Astrocyte (in vitro differentiated cells and primary cell): ENCODE measurements at regions not wholly inside any gene's neighbourhood (a gene's known extent, or its start where the extent isn't known, plus 50 kb on each side); places are given as distances from the start of the nearest gene placed in this dataset.

Experiments
- DNase-seq: peaks from one replicate; pipeline ENCODE4 v3.0.0-alpha.2; 2010; ENCODE audit warnings: low read depth
- FAIRE-seq: peaks from 2 replicates; lab custom pipeline; 2011; peaks lifted over from hg19 to GRCh38; lab: Jason Lieb, UNC
- H2AFZ ChIP-seq: 2 replicates; pipeline ENCODE4 v1.6.0; 2012; ENCODE audit warnings: low read depth, low read length, inconsistent platforms
- H3K27ac ChIP-seq: 2 replicates; pipeline ENCODE4 v1.5.1; 2011; ENCODE audit warnings: low read depth, low read length, inconsistent platforms
- H3K27me3 ChIP-seq: 2 replicates; pipeline ENCODE4 v1.6.0; 2011; ENCODE audit warnings: low read length, inconsistent platforms; ENCODE audit not compliant: insufficient read depth
- H3K36me3 ChIP-seq: 2 replicates; pipeline ENCODE4 v1.5.1; 2011; ENCODE audit warnings: low read length, inconsistent platforms; ENCODE audit not compliant: insufficient read depth
- H3K4me1 ChIP-seq: 2 replicates; pipeline ENCODE4 v1.5.1; 2011; ENCODE audit warnings: low read length, inconsistent platforms; ENCODE audit not compliant: insufficient read depth
- H3K4me2 ChIP-seq: 2 replicates; pipeline ENCODE4 v1.6.0; 2012; ENCODE audit warnings: low read length, inconsistent platforms
- H3K4me3 ChIP-seq: 2 replicates; pipeline ENCODE4 v1.5.1; 2011; ENCODE audit warnings: low read depth, mild to moderate bottlenecking, low read length, inconsistent platforms; ENCODE audit not compliant: insufficient read depth
- H3K79me2 ChIP-seq: 2 replicates; pipeline ENCODE4 v1.6.0; 2012; ENCODE audit warnings: mild to moderate bottlenecking, low read length, inconsistent platforms; ENCODE audit not compliant: insufficient read depth
- H3K9ac ChIP-seq: 2 replicates; pipeline ENCODE4 v1.6.0; 2012; ENCODE audit warnings: mild to moderate bottlenecking, low read length, inconsistent platforms
- H3K9me3 ChIP-seq: 2 replicates; pipeline ENCODE4 v1.5.1; 2012; ENCODE audit warnings: low read depth, mild to moderate bottlenecking, low read length, inconsistent platforms; ENCODE audit not compliant: insufficient read depth
- H4K20me1 ChIP-seq: 2 replicates; pipeline ENCODE4 v1.6.0; 2012; ENCODE audit warnings: low read length, inconsistent platforms; ENCODE audit not compliant: insufficient read depth
- H3K27ac Mint-ChIP-seq: one replicate; pipeline ENCODE4 v1.8.0; 2021; ENCODE audit warnings: mild to moderate bottlenecking, mixed read lengths; ENCODE audit not compliant: unreplicated experiment
- H3K27me3 Mint-ChIP-seq: one replicate; pipeline ENCODE4 v1.8.0; 2021; ENCODE audit warnings: low read depth, mixed read lengths; ENCODE audit not compliant: unreplicated experiment
- H3K36me3 Mint-ChIP-seq: one replicate; pipeline ENCODE4 v1.8.0; 2021; ENCODE audit warnings: low read depth, mixed read lengths; ENCODE audit not compliant: unreplicated experiment
- H3K4me1 Mint-ChIP-seq: one replicate; pipeline ENCODE4 v1.8.0; 2021; ENCODE audit warnings: low read depth, mixed read lengths; ENCODE audit not compliant: unreplicated experiment
- H3K4me3 Mint-ChIP-seq: one replicate; pipeline ENCODE4 v1.8.0; 2021; ENCODE audit warnings: mild to moderate bottlenecking, moderate library complexity, mixed read lengths; ENCODE audit not compliant: unreplicated experiment
- H3K9me3 Mint-ChIP-seq: one replicate; pipeline ENCODE4 v1.8.0; 2021; ENCODE audit warnings: mild to moderate bottlenecking, mixed read lengths; ENCODE audit not compliant: unreplicated experiment
- EZH2 ChIP-seq: IDR thresholded peaks from 2 replicates; pipeline ENCODE4 v1.6.1; 2012; ENCODE audit warnings: mild to moderate bottlenecking, low read length, inconsistent platforms; ENCODE audit not compliant: insufficient read depth
- TF ChIP-seq, protein P1 (sequence below): IDR thresholded peaks from 2 replicates; pipeline ENCODE4 v1.5.1; 2011; ENCODE audit warnings: low read depth, mild to moderate bottlenecking, inconsistent platforms, low read length, moderate library complexity; ENCODE audit not compliant: insufficient read depth

DNA sequence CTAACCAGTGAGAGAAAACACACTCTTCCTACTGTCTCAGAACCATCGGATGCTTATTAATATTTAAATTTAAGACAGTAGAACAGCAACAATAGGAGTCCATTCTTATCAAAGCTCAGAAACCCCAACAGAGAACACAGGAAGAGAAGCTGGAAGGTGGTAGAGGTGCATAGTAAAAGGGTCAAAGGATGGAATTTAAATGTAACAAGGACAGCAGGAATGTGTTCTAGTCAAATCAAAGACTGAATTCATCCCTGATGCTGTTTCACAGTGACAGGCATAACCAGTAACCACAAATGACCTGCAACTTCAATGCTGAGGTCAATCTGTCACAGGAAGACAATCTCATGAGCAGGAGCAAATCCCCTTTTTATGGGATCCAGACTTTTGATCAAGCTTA is 1259.7 kb downstream of the XPNPEP1 start:
- H3K27me3 ChIP-seq: no peaks in the 10 kb centered on the region
- no peaks in the 10 kb centered on the region for H3K36me3 Mint-ChIP-seq
- TF ChIP-seq, protein P1, sequence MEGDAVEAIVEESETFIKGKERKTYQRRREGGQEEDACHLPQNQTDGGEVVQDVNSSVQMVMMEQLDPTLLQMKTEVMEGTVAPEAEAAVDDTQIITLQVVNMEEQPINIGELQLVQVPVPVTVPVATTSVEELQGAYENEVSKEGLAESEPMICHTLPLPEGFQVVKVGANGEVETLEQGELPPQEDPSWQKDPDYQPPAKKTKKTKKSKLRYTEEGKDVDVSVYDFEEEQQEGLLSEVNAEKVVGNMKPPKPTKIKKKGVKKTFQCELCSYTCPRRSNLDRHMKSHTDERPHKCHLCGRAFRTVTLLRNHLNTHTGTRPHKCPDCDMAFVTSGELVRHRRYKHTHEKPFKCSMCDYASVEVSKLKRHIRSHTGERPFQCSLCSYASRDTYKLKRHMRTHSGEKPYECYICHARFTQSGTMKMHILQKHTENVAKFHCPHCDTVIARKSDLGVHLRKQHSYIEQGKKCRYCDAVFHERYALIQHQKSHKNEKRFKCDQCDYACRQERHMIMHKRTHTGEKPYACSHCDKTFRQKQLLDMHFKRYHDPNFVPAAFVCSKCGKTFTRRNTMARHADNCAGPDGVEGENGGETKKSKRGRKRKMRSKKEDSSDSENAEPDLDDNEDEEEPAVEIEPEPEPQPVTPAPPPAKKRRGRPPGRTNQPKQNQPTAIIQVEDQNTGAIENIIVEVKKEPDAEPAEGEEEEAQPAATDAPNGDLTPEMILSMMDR: no peak
- H3K9me3 ChIP-seq: no peaks in the 10 kb centered on the region
- H3K27me3 Mint-ChIP-seq: no peaks in the 10 kb centered on the region
- no peak overlapping the region for H3K27ac ChIP-seq
- H3K9me3 Mint-ChIP-seq: no peaks in the 10 kb centered on the region
- H3K4me1 Mint-ChIP-seq: no peaks in the 10 kb centered on the region
- H3K79me2 ChIP-seq: no peaks in the 10 kb centered on the region
- no peak overlapping the region for H3K27ac Mint-ChIP-seq
- H3K36me3 ChIP-seq: no peaks in the 10 kb centered on the region
- no peak for DNase-seq
- H4K20me1 ChIP-seq: no peaks in the 10 kb centered on the region
- no peak overlapping the region for H3K4me2 ChIP-seq
- no peak overlapping the region for H2AFZ ChIP-seq
- H3K4me3 Mint-ChIP-seq: no peak overlapping the region
- no peak overlapping the region for H3K9ac ChIP-seq
- H3K4me1 ChIP-seq: no peaks in the 10 kb centered on the region
- no peak for FAIRE-seq
- H3K4me3 ChIP-seq: no peak overlapping the region

- no peak for DNase-seq
- H3K27me3 ChIP-seq: no peaks in the 10 kb centered on the region
- no peak overlapping the region for H3K4me2 ChIP-seq
- H4K20me1 ChIP-seq: no peaks in the 10 kb centered on the region
- no peaks in the 10 kb centered on the region for H3K9me3 ChIP-seq
- H3K4me1 ChIP-seq: no peaks in the 10 kb centered on the region
- Mint-ChIP-seq H3K4me3 (no peak overlapping the region), H3K9me3 (no peaks in the 10 kb centered on the region), H3K36me3 (no peaks in the 10 kb centered on the region), H3K4me1 (no peaks in the 10 kb centered on the region), H3K27me3 (no peaks in the 10 kb centered on the region), H3K27ac (no peak overlapping the region)
- H3K4me3 ChIP-seq: no peak overlapping the region
- H3K27ac ChIP-seq: no peak overlapping the region
- no peak for FAIRE-seq
- no peak overlapping the region for H3K9ac ChIP-seq
- no peaks in the 10 kb centered on the region for H3K36me3 ChIP-seq
- TF ChIP-seq EZH2: no peak
- TF ChIP-seq, protein P1: no peak
- H2AFZ ChIP-seq: no peak overlapping the region
- H3K79me2 ChIP-seq: no peaks in the 10 kb centered on the region
Observed at GRCh38 chr10:108662975-108663374, 1260.3 kb downstream of the XPNPEP1 start.

GRCh38 chr10:108655057-108655456 is 1268.3 kb downstream of the XPNPEP1 start:
- H3K27ac ChIP-seq: no peak overlapping the region
- H3K79me2 ChIP-seq: no peaks in the 10 kb centered on the region
- no peak overlapping the region for H3K4me3 Mint-ChIP-seq
- no peaks in the 10 kb centered on the region for H3K27me3 Mint-ChIP-seq
- TF ChIP-seq, protein P1: no peak
- no peak for TF ChIP-seq EZH2
- no peaks in the 10 kb centered on the region for H3K9me3 ChIP-seq
- DNase-seq: no peak
- no peak for FAIRE-seq
- H3K4me3 ChIP-seq: no peak overlapping the region
- no peak overlapping the region for H3K27ac Mint-ChIP-seq
- H3K9me3 Mint-ChIP-seq: no peaks in the 10 kb centered on the region
- H3K36me3 ChIP-seq: no peaks in the 10 kb centered on the region
- H3K4me2 ChIP-seq: no peak overlapping the region
- H3K9ac ChIP-seq: no peak overlapping the region
- H3K4me1 ChIP-seq: no peaks in the 10 kb centered on the region
- H4K20me1 ChIP-seq: no peaks in the 10 kb centered on the region
- H3K36me3 Mint-ChIP-seq: no peaks in the 10 kb centered on the region
- no peak overlapping the region for H2AFZ ChIP-seq
- H3K4me1 Mint-ChIP-seq: no peaks in the 10 kb centered on the region
- no peaks in the 10 kb centered on the region for H3K27me3 ChIP-seq
